H1 (cell line): ENCODE measurements at regions not wholly inside any gene's neighbourhood (a gene's known extent, or its start where the extent isn't known, plus 50 kb on each side); places are given as distances from the start of the nearest gene placed in this dataset.

ENCODE experiments used
- CTCF ChIA-PET: fragments of 300-600 bp; sonication (Branson Sonifier 250); formaldehyde crosslinking; loops from one replicate; lab custom pipeline; 2021; ENCODE audit not compliant: partially characterized antibody; lab: Charles Lee
- POLR2A ChIA-PET: fragments of 300-600 bp; sonication (Branson Sonifier 250); formaldehyde crosslinking; loops from one replicate; lab custom pipeline; 2021; ENCODE audit warnings: inconsistent platforms; ENCODE audit not compliant: partially characterized antibody; lab: Charles Lee
- DNase-seq, 2 experiments: peaks; one replicate each; pipeline versions ENCODE4 v3.0.0 to v3.0.0-alpha.2; 2010 to 2022; ENCODE audit warnings: low spot score in 2 of 2, low read depth in 1 of 2, mixed read lengths in 1 of 2
- FAIRE-seq: peaks from 2 replicates; lab custom pipeline; 2011; peaks lifted over from hg19 to GRCh38; lab: Jason Lieb, UNC
- H2AFZ ChIP-seq: 2 replicates; pipeline ENCODE4 v1.8.1; 2012; ENCODE audit warnings: low read length, inconsistent platforms
- H2AK5ac ChIP-seq: 2 replicates; pipeline ENCODE4 v1.6.1; 2013; ENCODE audit warnings: low read depth, low read length
- H2BK120ac ChIP-seq: replicated peaks from 2 replicates; pipeline ENCODE3; 2013; ENCODE audit warnings: low read depth, low read length, inconsistent platforms
- H2BK12ac ChIP-seq: 2 replicates; pipeline ENCODE4 v1.6.1; 2013; ENCODE audit warnings: low read depth, low read length
- H2BK15ac ChIP-seq: 2 replicates; pipeline ENCODE4 v1.6.1; 2013; ENCODE audit warnings: low read length
- H2BK20ac ChIP-seq: 2 replicates; pipeline ENCODE4 v1.6.1; 2013; ENCODE audit warnings: low read length
- H2BK5ac ChIP-seq: 2 replicates; pipeline ENCODE4 v1.6.1; 2013; ENCODE audit warnings: low read depth, low read length
- H3K14ac ChIP-seq: 2 replicates; pipeline ENCODE4 v1.6.1; 2013; ENCODE audit warnings: inconsistent platforms; ENCODE audit not compliant: insufficient read length
- H3K18ac ChIP-seq: 2 replicates; pipeline ENCODE4 v1.6.1; 2013; ENCODE audit warnings: low read length; ENCODE audit errors: extremely low read depth
- H3K23ac ChIP-seq: 2 replicates; pipeline ENCODE4 v1.6.1; 2013; ENCODE audit warnings: inconsistent platforms; ENCODE audit not compliant: insufficient read length
- H3K23me2 ChIP-seq: 2 replicates; pipeline ENCODE4 v1.6.1; 2013; ENCODE audit warnings: low read depth, low read length
- H3K27ac ChIP-seq: 2 replicates; pipeline ENCODE4 v1.6.1; 2011; ENCODE audit warnings: low read depth, low read length, inconsistent platforms
- H3K27me3 ChIP-seq, 4 experiments: replicated peaks in 1 of 4; 1 replicate in 1 of 4; 2 replicates in 3 of 4; pipeline versions ENCODE4 v1.6.1 to v1.8.1; 2011 to 2013; ENCODE audit warnings: low read length in 3 of 4, mild to moderate bottlenecking in 3 of 4, inconsistent platforms in 2 of 4, mixed read lengths in 2 of 4, moderate library complexity in 1 of 4; ENCODE audit not compliant: control insufficient read depth in 3 of 4, insufficient read depth in 3 of 4; ENCODE audit errors: extremely low read depth in 1 of 4
- H3K36me3 ChIP-seq, 4 experiments: 2 replicates each; pipeline versions ENCODE4 v1.6.1 to v1.8.1; 2011 to 2013; ENCODE audit warnings: mild to moderate bottlenecking in 4 of 4, low read length in 3 of 4, moderate library complexity in 2 of 4, control low read depth in 1 of 4, inconsistent platforms in 1 of 4; ENCODE audit not compliant: insufficient read depth in 4 of 4, control insufficient read depth in 2 of 4
- H3K4ac ChIP-seq: replicated peaks from 2 replicates; pipeline ENCODE3; 2013; ENCODE audit warnings: low read length, low read depth, mixed read lengths, inconsistent platforms; ENCODE audit not compliant: insufficient read length
- H3K4me1 ChIP-seq, 4 experiments: replicated peaks in 1 of 4; 1 replicate in 1 of 4; 2 replicates in 3 of 4; pipeline versions ENCODE4 v1.6.1 to v1.8.1; 2011 to 2013; ENCODE audit warnings: low read length in 3 of 4, inconsistent platforms in 2 of 4, mixed read lengths in 1 of 4; ENCODE audit not compliant: insufficient read depth in 4 of 4, control insufficient read depth in 3 of 4
- H3K4me2 ChIP-seq, 2 experiments: 2 replicates each; pipeline versions ENCODE4 v1.6.1 to v1.8.1; 2011 to 2013; ENCODE audit warnings: low read depth in 2 of 2, low read length in 2 of 2, control low read depth in 1 of 2, inconsistent platforms in 1 of 2, mild to moderate bottlenecking in 1 of 2; ENCODE audit not compliant: insufficient read depth in 1 of 2
- H3K4me3 ChIP-seq, 4 experiments: fragments of 200-600, 300-600 bp in 1 of 4; sonication (generic), shearing (Covaris generic), sonication (Bioruptor Twin) in 1 of 4; 2 replicates each; pipeline versions ENCODE4 v1.5.1 to v1.8.1; 2011 to 2016; ENCODE audit warnings: low read length in 4 of 4, low read depth in 3 of 4, control low read depth in 2 of 4, inconsistent platforms in 2 of 4, mild to moderate bottlenecking in 2 of 4, mixed read lengths in 1 of 4, moderate library complexity in 1 of 4; ENCODE audit not compliant: insufficient read depth in 2 of 4; ENCODE audit errors: extremely low read depth in 1 of 4
- H3K56ac ChIP-seq: replicated peaks from 2 replicates; pipeline ENCODE3; 2013; ENCODE audit warnings: low read depth, mild to moderate bottlenecking, mixed read lengths, low read length, inconsistent platforms; ENCODE audit not compliant: insufficient read length
- H3K79me1 ChIP-seq: 2 replicates; pipeline ENCODE4 v1.6.1; 2013; ENCODE audit warnings: low read depth, low read length, control low read depth
- H3K79me2 ChIP-seq, 2 experiments: 2 replicates each; pipeline versions ENCODE4 v1.6.1 to v1.8.1; 2012 to 2013; ENCODE audit warnings: low read length in 2 of 2, mild to moderate bottlenecking in 2 of 2, inconsistent platforms in 1 of 2; ENCODE audit not compliant: insufficient read depth in 2 of 2, control insufficient read depth in 1 of 2
- H3K9ac ChIP-seq, 4 experiments: replicated peaks in 1 of 4; 1 replicate in 1 of 4; 2 replicates in 3 of 4; pipeline versions ENCODE4 v1.6.1 to v1.8.1; 2011 to 2013; ENCODE audit warnings: low read depth in 3 of 4, low read length in 3 of 4, control low read depth in 2 of 4, mild to moderate bottlenecking in 2 of 4, moderate library complexity in 2 of 4, inconsistent platforms in 1 of 4; ENCODE audit errors: extremely low read depth in 1 of 4
- H3K9me3 ChIP-seq, 2 experiments: 2 replicates each; pipeline versions ENCODE4 v1.6.1 to v1.8.1; 2012 to 2013; ENCODE audit warnings: mild to moderate bottlenecking in 2 of 2, moderate library complexity in 2 of 2, control low read depth in 1 of 2, inconsistent platforms in 1 of 2, low read depth in 1 of 2, low read length in 1 of 2, mixed read lengths in 1 of 2; ENCODE audit not compliant: insufficient read depth in 2 of 2
- H4K20me1 ChIP-seq, 2 experiments: replicated peaks in 1 of 2; 2 replicates each; pipeline versions ENCODE3 to v1.8.1; 2011 to 2013; ENCODE audit warnings: inconsistent platforms in 2 of 2, low read length in 2 of 2, mild to moderate bottlenecking in 1 of 2; ENCODE audit not compliant: insufficient read depth in 2 of 2, control insufficient read depth in 1 of 2
- H4K5ac ChIP-seq: 2 replicates; pipeline ENCODE4 v1.6.1; 2013; ENCODE audit warnings: low read length, low read depth, mixed read lengths, inconsistent platforms; ENCODE audit not compliant: insufficient read length
- H4K8ac ChIP-seq: 2 replicates; pipeline ENCODE4 v1.8.0; 2013; ENCODE audit warnings: mild to moderate bottlenecking, moderate library complexity, low read length, inconsistent platforms; ENCODE audit not compliant: insufficient read depth; ENCODE audit errors: extremely low read depth
- H4K91ac ChIP-seq: replicated peaks from 2 replicates; pipeline ENCODE3; 2013; ENCODE audit warnings: low read length, mixed read lengths, inconsistent platforms; ENCODE audit not compliant: insufficient read length
- CBX5 ChIP-seq: fragments of 300-800, 300-1000 bp; sonication (generic); IDR thresholded peaks from 2 replicates; pipeline ENCODE4 v1.7.1; 2016; ENCODE audit warnings: antibody characterized with exemption, low read length, low read depth
- CEBPB ChIP-seq: IDR thresholded peaks from 2 replicates; pipeline ENCODE4 v1.6.1; 2012; ENCODE audit warnings: low read depth, low read length
- FOSL1 ChIP-seq: IDR thresholded peaks from 2 replicates; pipeline ENCODE4 v1.6.1; 2011; ENCODE audit warnings: mild to moderate bottlenecking, low read depth, low read length, moderate library complexity; ENCODE audit not compliant: insufficient read depth
- GABPA ChIP-seq: IDR thresholded peaks from 2 replicates; pipeline ENCODE4 v1.6.1; 2011; ENCODE audit warnings: mild to moderate bottlenecking, low read length, moderate library complexity, borderline replicate concordance; ENCODE audit not compliant: insufficient read depth
- HDAC2 ChIP-seq, 2 experiments: fragments of 300-600 bp in 1 of 2; sonication (generic) in 1 of 2; IDR thresholded peaks; 2 replicates each; pipeline ENCODE4 v1.6.1; 2011 to 2012; ENCODE audit warnings: low read depth in 2 of 2, low read length in 2 of 2, mild to moderate bottlenecking in 2 of 2, moderate library complexity in 2 of 2, borderline replicate concordance in 1 of 2, inconsistent platforms in 1 of 2
- NRF1 ChIP-seq: IDR thresholded peaks from 2 replicates; pipeline ENCODE4 v1.6.1; 2011; ENCODE audit warnings: mild to moderate bottlenecking, low read depth, low read length, improper control_type of control experiment
- RBBP5 ChIP-seq: IDR thresholded peaks from 2 replicates; pipeline ENCODE4 v1.7.1; 2012; ENCODE audit warnings: low read depth, mild to moderate bottlenecking, inconsistent platforms, low read length, moderate library complexity, borderline replicate concordance
- RNF2 ChIP-seq: fragments of 200-900, 300-1000 bp; sonication (generic); IDR thresholded peaks from 2 replicates; pipeline ENCODE4 v1.7.1; 2016; ENCODE audit warnings: borderline replicate concordance, low read depth, mild to moderate bottlenecking, antibody characterized with exemption, low read length; ENCODE audit not compliant: poor library complexity, severe bottlenecking; ENCODE audit errors: missing control alignments
- SUZ12 ChIP-seq: fragments of 200-600 bp; sonication (generic); IDR thresholded peaks from 2 replicates; pipeline ENCODE4 v1.6.1; 2012; ENCODE audit warnings: mild to moderate bottlenecking, inconsistent platforms, low read length, moderate library complexity, mixed read lengths
- TBP ChIP-seq: IDR thresholded peaks from 2 replicates; pipeline ENCODE4 v1.6.1; 2011; ENCODE audit warnings: low read depth, low read length, improper control_type of control experiment
- ZNF274 ChIP-seq: IDR thresholded peaks from 2 replicates; pipeline ENCODE4 v1.7.0; 2012; ENCODE audit warnings: low read length, borderline replicate concordance; ENCODE audit errors: extremely low read depth
- WGBS, 2 experiments: shearing (Covaris generic) in 1 of 2; methylation state at CpG; one replicate each; pipeline versions ENCODE4 v1.1.6 to v1.1.7; 2013 to 2015; ENCODE audit warnings: low lambda C conversion rate in 2 of 2, mixed read lengths in 2 of 2, inconsistent platforms in 1 of 2, low coverage in 1 of 2, missing lambda C conversion rate in 1 of 2; ENCODE audit not compliant: insufficient replicate concordance in 2 of 2, insufficient coverage in 1 of 2, insufficient read length in 1 of 2; ENCODE audit errors: extremely low coverage in 1 of 2, missing lambda C conversion rate in 1 of 2; 5-methylcytosine and 5-hydroxymethylcytosine counted together
- TF ChIP-seq, protein P1 (sequence below): IDR thresholded peaks from 2 replicates; pipeline ENCODE4 v1.6.1; 2012; ENCODE audit warnings: low read length, inconsistent platforms

DNA sequence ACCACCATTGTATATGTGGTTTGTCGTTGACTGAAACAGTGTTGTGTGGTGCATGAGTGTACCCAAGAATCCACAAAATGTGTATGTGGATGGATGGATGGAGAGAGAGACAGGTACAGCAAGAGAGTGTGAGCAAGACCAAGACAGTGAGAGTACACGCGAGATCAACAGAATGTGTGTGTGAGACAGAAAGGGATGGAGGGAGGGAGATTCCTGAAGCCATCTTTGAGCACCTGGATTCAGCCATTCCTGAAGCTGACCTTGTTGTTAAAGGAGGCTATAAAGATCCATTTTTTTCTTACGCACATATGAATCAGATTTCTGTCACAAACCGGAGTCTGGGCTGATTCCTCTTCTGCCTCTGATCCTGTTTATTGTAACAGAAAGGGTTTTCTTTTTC is 64.1 kb downstream of the TFAP2C start:
- FAIRE-seq, result no peak
- Histone ChIP-seq H3K4me3 (no peak overlapping the region), H4K8ac (no peak overlapping the region), H3K4ac (no peak overlapping the region), H4K91ac (no peak overlapping the region), H4K20me1 (no peaks in the 10 kb centered on the region), H2BK5ac (no peak overlapping the region), H3K23ac (no peak overlapping the region), H3K9me3 (no peaks in the 10 kb centered on the region), H3K23me2 (no peaks in the 10 kb centered on the region), H3K4me1 (peaks cover 5 to 12% (median 9%) of the 10 kb centered on the region in 4 experiments), H2BK20ac (no peak overlapping the region), H3K79me2 (no peaks in the 10 kb centered on the region), H3K18ac (no peak overlapping the region), H3K79me1 (no peaks in the 10 kb centered on the region), H3K27ac (no peak overlapping the region), H3K14ac (no peak overlapping the region), H3K36me3 (no peaks in the 10 kb centered on the region), H4K5ac (no peak overlapping the region), H2BK15ac (0 out of 2 replicates have a peak overlapping the region, but pooled peaks have one; percentile 40), H2AK5ac (peak overlapping the region; percentile 48; the same call in 1 of the 2 replicates), H3K4me2 (no peak overlapping the region), H3K56ac (no peak overlapping the region), H2BK120ac (no peak overlapping the region), H3K9ac (no peak overlapping the region), H2BK12ac (peak overlapping the region; percentile 29; the same call in 1 of the 2 replicates), H2AFZ (no peak overlapping the region), H3K27me3 (no peaks in the 10 kb centered on the region)
- ChIA-PET POLR2A (no interaction called here), CTCF (no interaction called here)
- DNase-seq, result no peak
- 82% methylated on average over 5 of the region's 5 CpGs; no CpG with 5 or more reads in 1 of the 2 experiments for WGBS, 2 experiments
- no peak for TF ChIP-seq SUZ12
- TF ChIP-seq, protein P1, sequence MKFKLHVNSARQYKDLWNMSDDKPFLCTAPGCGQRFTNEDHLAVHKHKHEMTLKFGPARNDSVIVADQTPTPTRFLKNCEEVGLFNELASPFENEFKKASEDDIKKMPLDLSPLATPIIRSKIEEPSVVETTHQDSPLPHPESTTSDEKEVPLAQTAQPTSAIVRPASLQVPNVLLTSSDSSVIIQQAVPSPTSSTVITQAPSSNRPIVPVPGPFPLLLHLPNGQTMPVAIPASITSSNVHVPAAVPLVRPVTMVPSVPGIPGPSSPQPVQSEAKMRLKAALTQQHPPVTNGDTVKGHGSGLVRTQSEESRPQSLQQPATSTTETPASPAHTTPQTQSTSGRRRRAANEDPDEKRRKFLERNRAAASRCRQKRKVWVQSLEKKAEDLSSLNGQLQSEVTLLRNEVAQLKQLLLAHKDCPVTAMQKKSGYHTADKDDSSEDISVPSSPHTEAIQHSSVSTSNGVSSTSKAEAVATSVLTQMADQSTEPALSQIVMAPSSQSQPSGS, result no peak
- TF ChIP-seq HDAC2 (IDR thresholded peaks at IDR 0.05; ENCODE audit: borderline replicate concordance in 1 of 2, low read depth in 2 of 2, low read length in 2 of 2), result no peak
- TF ChIP-seq FOSL1, result no peak
- no peak for TF ChIP-seq RBBP5
- no peak for TF ChIP-seq RNF2
- no peak for TF ChIP-seq NRF1
- TF ChIP-seq GABPA, result no peak
- TF ChIP-seq CEBPB, result no peak
- no peak for TF ChIP-seq CBX5
- TF ChIP-seq TBP, result no peak
- no peak for TF ChIP-seq ZNF274
